ENCODE measurements at regions not wholly inside any gene's neighbourhood (a gene's known extent, or its start where the extent isn't known, plus 50 kb on each side); places are given as distances from the start of the nearest gene placed in this dataset.

DNA sequence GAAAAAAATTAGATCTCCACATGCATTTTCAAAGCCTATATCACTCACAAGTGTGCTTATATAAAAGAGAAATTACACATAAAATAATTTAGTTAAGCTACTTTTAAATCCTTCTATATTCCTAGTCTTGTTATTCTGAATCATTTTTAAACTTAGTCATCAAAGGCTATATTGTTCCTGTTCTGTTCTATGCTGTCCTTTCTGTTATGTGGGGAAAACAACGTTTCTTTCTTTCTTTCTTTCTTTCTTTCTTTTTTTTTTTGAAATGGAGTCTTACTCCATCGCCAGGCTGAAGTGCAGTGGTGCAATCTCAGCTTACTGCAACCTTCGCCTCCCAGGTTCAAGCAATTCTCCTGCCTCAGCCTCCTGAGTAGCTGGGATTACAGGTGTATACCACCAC lies 389.2 kb upstream of the FTMT start:
- TF ChIP-seq CTCF (conservative IDR thresholded peaks at IDR 0.05) (no peak), EZH2 (IDR thresholded peaks at IDR 0.05; ENCODE audit: low read depth) (no peak)
